ENCODE measurements at regions not wholly inside any gene's neighbourhood (a gene's known extent, or its start where the extent isn't known, plus 50 kb on each side); places are given as distances from the start of the nearest gene placed in this dataset.

- DNase-seq (ENCODE audit: low spot score): no peak
Observed at GRCh38 chr11:10641912-10642697, 51.5 kb downstream of the IRAG1 start.

GRCh38 chr11:10641177-10641911 is 52.2 kb downstream of the IRAG1 start:
- DNase-seq (ENCODE audit: low spot score): no peak

- no peak for DNase-seq (ENCODE audit: low spot score)
Observed at GRCh38 chr11:10640308-10640707, 53.2 kb downstream of the IRAG1 start.

DNA sequence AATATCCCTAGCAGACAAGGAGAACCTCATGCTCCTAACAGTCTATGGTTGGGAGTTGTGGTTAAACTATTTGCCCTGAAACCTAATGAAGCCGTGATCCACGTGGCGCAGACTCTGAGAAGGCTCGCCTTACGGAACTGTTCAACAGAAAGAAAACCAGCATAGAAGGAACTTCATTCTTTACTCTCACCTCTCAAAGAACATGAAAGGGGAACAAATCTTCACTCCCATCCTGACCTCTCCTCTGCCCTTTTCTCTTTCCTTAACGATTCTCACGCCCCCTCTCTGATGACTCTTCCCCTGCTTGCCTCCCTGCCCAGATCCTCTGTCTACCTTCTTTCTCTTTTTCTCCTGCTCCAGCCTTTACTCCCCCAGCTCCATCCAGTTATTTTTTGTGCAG is 54.2 kb downstream of the IRAG1 start:
- DNase-seq (ENCODE audit: low spot score): no peak

DNA sequence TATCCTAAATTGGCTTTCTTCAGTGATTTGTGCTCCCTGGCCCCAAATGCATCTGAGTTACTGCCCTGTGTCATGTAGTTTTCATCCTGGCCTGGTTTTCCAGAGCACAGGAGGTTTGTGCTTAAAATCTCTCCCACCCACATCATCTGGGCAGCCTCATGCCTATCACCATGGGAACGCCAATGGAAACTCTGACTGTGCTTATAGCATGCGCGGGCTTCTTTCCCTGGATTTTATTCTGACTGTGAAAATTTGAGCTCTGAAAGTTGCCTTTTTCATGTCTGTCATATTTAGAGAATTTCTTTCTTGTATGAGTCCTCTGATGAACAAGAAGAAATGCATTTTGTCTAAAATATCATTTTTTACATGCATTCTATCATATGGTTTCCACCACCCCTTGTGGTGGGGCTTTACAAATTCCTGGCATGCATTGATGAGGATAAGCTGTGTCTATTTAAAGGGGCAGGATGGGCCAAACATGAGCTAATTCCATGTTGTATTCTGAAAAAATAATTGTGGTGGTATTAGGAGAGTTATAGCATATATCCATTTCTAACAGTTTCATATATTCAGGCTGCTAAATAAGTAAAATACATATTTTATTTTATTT is 55.1 kb downstream of the IRAG1 start:
- DNase-seq (ENCODE audit: low spot score): peak; percentile 41

DNA sequence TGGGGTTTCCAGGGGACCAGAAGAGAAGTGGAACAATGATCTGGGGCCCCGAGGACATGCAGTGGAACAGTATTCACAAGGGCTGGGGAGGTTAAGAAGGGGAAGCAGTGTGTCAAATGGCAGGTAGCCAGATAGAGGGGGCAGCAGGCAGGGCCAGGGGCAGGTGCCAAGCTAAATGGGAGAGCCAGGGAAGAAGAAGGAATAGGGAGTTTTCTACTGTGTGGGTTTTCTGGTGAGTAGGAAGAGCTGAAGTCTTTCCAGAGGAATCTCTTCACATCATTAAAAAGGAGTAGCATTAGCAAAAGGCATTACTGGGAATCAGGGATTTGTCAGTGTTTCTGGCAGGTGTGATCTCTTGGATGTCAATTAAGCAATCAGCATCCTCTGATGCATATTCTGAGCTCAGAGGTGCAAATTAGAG is 55.8 kb downstream of the IRAG1 start:
- no peak for DNase-seq (ENCODE audit: low spot score)

DNA sequence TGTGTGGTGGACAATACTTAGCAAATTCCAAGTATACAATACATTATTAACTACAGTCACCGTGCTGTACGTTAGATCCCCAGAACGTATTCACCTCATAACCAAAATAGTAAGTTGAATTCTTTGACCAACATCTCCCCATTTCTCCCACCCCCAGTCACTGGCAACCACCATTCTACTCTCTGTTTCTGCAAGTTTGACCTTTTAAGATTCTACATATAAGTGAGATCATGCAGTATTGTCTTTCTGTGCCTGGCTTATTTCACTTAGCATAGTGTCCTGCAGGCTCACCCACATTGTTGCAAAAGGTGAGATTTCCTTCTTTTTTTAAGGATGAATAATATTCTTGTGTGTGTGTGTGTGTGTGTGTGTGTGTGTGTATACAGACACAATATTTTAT is 59.1 kb downstream of the IRAG1 start:
- DNase-seq (ENCODE audit: low spot score): no peak

DNA sequence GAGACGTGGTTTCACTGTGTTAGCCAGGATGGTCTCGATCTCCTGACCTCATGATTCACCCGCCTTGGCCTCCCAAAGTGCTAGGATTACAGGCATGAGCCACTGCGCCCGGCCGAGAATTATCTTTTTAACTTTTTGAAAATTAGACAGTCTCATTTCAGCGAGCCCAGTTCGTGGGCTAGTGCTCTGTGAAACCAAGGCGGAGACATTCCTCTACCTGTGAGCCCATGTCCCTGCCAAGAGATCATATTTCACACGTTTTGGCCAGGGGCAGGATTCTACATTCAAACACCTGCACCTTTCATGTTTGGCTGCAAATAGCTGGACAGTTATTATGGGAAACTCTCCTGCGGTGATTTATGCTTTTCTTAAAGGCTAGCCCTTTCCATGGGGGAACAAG is 60.3 kb downstream of the IRAG1 start:
- no peak for DNase-seq (ENCODE audit: low spot score)

- DNase-seq (ENCODE audit: low spot score): no peak
Observed at GRCh38 chr11:10632483-10632882, 61.1 kb downstream of the IRAG1 start.

DNA sequence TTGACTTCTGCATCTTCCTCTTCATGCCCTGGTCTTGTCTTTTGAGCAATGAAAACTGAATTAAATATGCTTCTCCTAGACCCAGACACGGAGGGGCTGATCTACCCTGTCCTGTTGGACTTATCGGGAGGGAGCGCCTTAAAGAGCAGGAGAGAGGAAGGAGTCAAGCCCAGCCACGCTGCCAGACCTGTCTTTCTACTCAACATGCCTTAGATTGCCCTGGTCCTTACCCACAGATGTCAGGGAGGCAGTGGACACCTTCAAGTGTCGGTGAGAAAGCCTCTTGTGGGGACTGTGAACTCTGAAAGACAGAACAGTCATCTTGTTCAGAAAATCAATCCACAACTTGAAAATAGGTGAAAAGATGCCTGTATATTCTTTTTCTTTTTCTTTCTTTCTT is 61.8 kb downstream of the IRAG1 start:
- DNase-seq (ENCODE audit: low spot score): no peak

DNA sequence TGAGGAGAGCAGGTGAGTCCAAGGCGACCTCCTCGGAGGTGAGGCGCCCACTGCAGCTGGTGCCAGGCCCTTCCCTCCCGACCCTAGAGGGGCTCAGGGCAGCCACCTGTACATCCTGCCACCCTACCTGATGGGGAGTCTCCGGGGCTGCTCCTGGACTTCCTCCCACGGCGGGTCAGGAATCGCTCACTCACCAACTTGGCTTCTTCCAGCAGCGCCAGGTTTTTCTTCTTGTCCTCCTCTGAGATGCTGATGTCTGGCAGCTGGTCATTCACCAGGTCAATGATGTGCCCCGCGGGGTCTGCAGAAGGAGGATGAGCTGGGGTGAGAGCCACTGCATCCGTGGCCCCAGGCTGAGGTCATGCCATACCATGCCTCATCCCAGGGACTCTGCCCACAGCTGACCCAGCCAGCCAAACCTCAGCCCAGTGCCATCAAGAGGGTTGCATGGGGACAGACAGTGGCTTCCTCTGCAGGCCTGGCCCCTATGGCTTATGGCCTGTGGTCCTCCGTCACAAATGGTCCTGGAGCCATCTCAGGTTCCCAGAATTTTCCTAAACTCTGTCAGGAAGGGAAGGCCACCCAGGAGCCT is 61.0 kb upstream of the LYVE1 start:
- DNase-seq (ENCODE audit: low spot score): no peak

- DNase-seq (ENCODE audit: low spot score): no peak
Observed at GRCh38 chr11:10628508-10629236, 60.2 kb upstream of the LYVE1 start.

DNA sequence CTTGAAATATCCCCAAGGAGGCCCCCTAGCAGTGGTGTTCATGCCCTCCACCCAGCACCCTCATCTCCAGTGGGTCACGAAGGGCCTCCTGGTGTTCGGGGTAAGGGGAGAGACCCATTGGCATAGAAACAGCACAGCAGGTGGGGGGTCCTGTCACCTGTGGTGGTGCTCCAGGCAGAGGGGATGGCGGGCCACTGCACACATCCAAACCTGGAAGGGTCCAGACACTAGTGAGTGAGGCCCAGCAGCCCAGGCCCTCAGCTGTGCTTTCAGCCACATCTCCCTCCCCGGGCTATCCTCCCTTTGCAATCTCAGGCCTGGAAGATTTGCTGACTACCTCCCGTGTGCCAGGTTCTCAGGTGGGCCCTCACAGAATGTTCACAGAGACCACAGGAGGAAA is 59.4 kb upstream of the LYVE1 start:
- no peak for DNase-seq (ENCODE audit: low spot score)

GRCh38 chr11:10627291-10627690 is 58.8 kb upstream of the LYVE1 start:
- DNase-seq (ENCODE audit: low spot score): no peak

- no peak for DNase-seq (ENCODE audit: low spot score)
Observed at GRCh38 chr11:10625982-10626311, 57.5 kb upstream of the LYVE1 start.

GRCh38 chr11:10625281-10625981 is 57.0 kb upstream of the LYVE1 start:
- DNase-seq (ENCODE audit: low spot score): no peak

GRCh38 chr11:10623797-10624761 is 55.6 kb upstream of the LYVE1 start:
- peak; percentile 67 for DNase-seq (ENCODE audit: low spot score)

DNA sequence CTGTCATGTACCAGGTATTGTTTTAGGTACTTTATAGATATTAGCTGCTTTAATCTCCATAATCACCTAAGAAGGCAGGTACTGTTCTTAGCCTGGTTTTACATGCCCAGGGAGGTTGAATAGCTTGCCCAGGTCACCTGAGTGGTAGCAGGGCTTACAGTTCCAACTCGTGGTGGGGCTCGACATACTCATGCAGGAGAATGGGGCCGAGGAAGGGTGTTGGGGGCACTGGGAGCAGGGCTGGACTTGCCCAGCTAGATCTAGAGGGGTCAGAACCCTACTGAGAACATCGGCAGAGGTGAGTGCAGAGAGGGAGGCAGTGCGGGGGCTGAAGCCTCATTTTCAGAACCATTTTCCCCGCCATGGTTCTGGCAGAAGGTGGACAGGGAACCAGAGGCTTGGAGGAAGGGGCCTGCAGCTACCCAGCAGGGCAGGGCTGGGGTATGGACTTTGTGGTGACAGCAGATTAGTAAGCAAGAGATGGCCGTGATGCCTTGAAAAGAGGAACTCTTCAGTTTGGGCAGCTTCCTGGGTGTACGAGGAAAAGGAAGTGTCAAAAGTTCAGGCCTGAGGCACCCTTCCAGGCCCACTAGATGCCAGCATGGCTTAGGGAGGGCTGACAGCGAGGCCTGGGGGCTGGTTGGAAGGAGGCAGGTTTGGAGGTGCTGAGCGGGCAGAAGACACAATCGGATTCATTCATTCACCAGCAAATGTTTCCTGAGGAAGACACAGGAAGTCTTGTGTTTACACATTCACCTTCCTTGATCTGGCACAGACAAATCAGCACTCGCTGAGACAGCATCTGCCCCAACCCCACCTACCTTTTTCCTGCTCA is 54.7 kb upstream of the LYVE1 start:
- DNase-seq (ENCODE audit: low spot score): no peak

- DNase-seq (ENCODE audit: low spot score): no peak
Observed at GRCh38 chr11:10622108-10622507, 53.6 kb upstream of the LYVE1 start.
